NCI-H187 treated with DMSO at 0.1 percent for 48 hours (cell line): ENCODE measurements at regions not wholly inside any gene's neighbourhood (a gene's known extent, or its start where the extent isn't known, plus 50 kb on each side); places are given as distances from the start of the nearest gene placed in this dataset.
"Not testable (repeated sequence)": the region's sequence is repeated elsewhere in the genome, so short reads cannot be mapped to it uniquely, and the experiment has no call there.

Experiments
- DNase-seq: peaks from one replicate; lab custom pipeline; 2025; lab: John Stamatoyannopoulos, UW

GRCh38 chr14:51342226-51342625 lies 102.2 kb downstream of the TMX1 start:
- DNase-seq, result no peak

- no peak for DNase-seq
Measured at GRCh38 chr14:51351997-51352396, 112.0 kb downstream of the TMX1 start.

- DNase-seq, result no peak
Measured at GRCh38 chr14:51353901-51354300, 113.9 kb downstream of the TMX1 start.

GRCh38 chr14:51354846-51355245 lies 114.8 kb downstream of the TMX1 start:
- no peak for DNase-seq

- no peak for DNase-seq
Measured at GRCh38 chr14:51356381-51356780, 116.3 kb downstream of the TMX1 start.

GRCh38 chr14:51357250-51357649 lies 117.2 kb downstream of the TMX1 start:
- DNase-seq, result no peak

- no peak for DNase-seq
Measured at GRCh38 chr14:51360592-51360991, 120.5 kb downstream of the TMX1 start.

GRCh38 chr14:51365241-51365965 lies 125.4 kb downstream of the TMX1 start:
- no peak for DNase-seq

GRCh38 chr14:51366460-51366859 lies 126.4 kb downstream of the TMX1 start:
- not testable (repeated sequence) for DNase-seq

- peak; percentile 57 for DNase-seq
Measured at GRCh38 chr14:51366866-51367599, 127.0 kb downstream of the TMX1 start.

- no peak for DNase-seq
Measured at GRCh38 chr14:51367600-51367931, 127.5 kb downstream of the TMX1 start.

- DNase-seq, result no peak
Measured at GRCh38 chr14:51368721-51369163, 128.7 kb downstream of the TMX1 start.

GRCh38 chr14:51369814-51370213 lies 129.8 kb downstream of the TMX1 start:
- no peak for DNase-seq

GRCh38 chr14:51370758-51371386 lies 130.8 kb downstream of the TMX1 start:
- no peak for DNase-seq

- DNase-seq, result not testable (repeated sequence)
Measured at GRCh38 chr14:51377186-51377585, 137.1 kb downstream of the TMX1 start.

GRCh38 chr14:51382506-51382905 lies 142.5 kb downstream of the TMX1 start:
- peak; percentile 96 for DNase-seq

- DNase-seq, result no peak
Measured at GRCh38 chr14:51386411-51386810, 146.4 kb downstream of the TMX1 start.

GRCh38 chr14:51386983-51387735 lies 147.1 kb downstream of the TMX1 start:
- no peak for DNase-seq

GRCh38 chr14:51392416-51392815 lies 152.4 kb downstream of the TMX1 start:
- no peak for DNase-seq

GRCh38 chr14:51394384-51394783 lies 154.3 kb downstream of the TMX1 start:
- DNase-seq, result no peak

- no peak for DNase-seq
Measured at GRCh38 chr14:51394804-51395203, 154.8 kb downstream of the TMX1 start.

- DNase-seq, result no peak
Measured at GRCh38 chr14:51395361-51395849, 155.4 kb downstream of the TMX1 start.
